A549 (cell line): ENCODE measurements at regions not wholly inside any gene's neighbourhood (a gene's known extent, or its start where the extent isn't known, plus 50 kb on each side); places are given as distances from the start of the nearest gene placed in this dataset.
"Not testable (repeated sequence)": the region's sequence is repeated elsewhere in the genome, so short reads cannot be mapped to it uniquely, and the experiment has no call there.

Source experiments
- MAZ ChIP-seq: fragments of 150-350 bp; IDR thresholded peaks from 2 replicates; pipeline ENCODE4 v1.6.1; 2014; ENCODE audit warnings: antibody characterized with exemption, low read depth, low read length, borderline replicate concordance
- RAD21 ChIP-seq, 2 experiments: fragments of >200 bp in 1 of 2; sonication (Bioruptor Twin) in 1 of 2; formaldehyde crosslinking in 1 of 2; IDR thresholded peaks in 1 of 2; conservative IDR thresholded peaks in 1 of 2; 2 replicates in 1 of 2; 3 replicates in 1 of 2; pipeline ENCODE4 v1.6.1; 2012 to 2018; ENCODE audit warnings: inconsistent platforms in 1 of 2
- TF ChIP-seq, protein P1 (sequence below): fragments of >200 bp; sonication (Bioruptor Twin); formaldehyde crosslinking; IDR thresholded peaks from 3 replicates; pipeline ENCODE4 v1.5.1; 2016

DNA sequence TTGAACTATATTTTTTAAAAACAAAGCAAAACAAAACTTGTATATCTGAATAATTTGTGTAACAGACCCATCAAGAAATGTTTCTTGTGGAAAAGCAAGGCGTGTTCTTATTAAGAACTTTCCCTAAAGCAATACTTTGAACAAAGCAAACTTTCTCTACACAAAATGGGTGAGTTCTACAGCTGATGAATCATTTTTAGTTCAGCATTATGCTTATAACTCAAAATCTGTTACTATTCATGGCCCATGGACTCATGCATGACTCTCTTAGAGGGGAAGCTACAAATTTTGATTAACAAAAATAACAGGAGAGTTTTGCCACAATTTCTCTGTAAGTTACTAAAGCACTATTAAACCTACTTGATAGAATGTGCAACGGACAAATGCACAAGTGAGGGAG lies 412.0 kb downstream of the PRIM2 start:
- TF ChIP-seq, protein P1, sequence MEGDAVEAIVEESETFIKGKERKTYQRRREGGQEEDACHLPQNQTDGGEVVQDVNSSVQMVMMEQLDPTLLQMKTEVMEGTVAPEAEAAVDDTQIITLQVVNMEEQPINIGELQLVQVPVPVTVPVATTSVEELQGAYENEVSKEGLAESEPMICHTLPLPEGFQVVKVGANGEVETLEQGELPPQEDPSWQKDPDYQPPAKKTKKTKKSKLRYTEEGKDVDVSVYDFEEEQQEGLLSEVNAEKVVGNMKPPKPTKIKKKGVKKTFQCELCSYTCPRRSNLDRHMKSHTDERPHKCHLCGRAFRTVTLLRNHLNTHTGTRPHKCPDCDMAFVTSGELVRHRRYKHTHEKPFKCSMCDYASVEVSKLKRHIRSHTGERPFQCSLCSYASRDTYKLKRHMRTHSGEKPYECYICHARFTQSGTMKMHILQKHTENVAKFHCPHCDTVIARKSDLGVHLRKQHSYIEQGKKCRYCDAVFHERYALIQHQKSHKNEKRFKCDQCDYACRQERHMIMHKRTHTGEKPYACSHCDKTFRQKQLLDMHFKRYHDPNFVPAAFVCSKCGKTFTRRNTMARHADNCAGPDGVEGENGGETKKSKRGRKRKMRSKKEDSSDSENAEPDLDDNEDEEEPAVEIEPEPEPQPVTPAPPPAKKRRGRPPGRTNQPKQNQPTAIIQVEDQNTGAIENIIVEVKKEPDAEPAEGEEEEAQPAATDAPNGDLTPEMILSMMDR: not testable (repeated sequence)
- TF ChIP-seq RAD21 (conservative IDR thresholded peaks at IDR 0.05 in 1 of 2, IDR thresholded peaks at IDR 0.05 in 1 of 2); MAZ: not testable (repeated sequence)
